ENCODE measurements at regions not wholly inside any gene's neighbourhood (a gene's known extent, or its start where the extent isn't known, plus 50 kb on each side); places are given as distances from the start of the nearest gene placed in this dataset.

DNA sequence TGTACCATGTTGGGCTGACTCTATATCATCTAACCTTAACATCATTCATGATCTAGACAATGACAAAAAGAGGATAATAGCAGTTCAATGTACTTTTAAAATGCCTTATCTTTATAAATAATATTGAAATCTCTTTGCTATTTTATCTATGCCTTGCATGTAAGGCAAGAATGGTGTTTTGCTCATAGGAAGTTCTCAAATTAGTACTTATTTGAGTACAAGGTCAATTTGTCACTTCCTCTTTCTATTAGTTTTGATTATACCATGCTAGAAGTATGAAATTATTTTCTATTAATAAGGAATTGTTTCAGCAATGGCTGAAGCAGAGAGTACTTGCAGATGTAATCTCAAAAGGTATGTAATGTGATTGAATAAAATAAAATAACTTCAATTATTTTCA, 1285.4 kb upstream of the TENM4 start:
- intact Hi-C loops (cut with micrococcal nuclease) (no loop called here), dilution Hi-C loops (cut with HindIII; ENCODE audit: low sequenced_read_pairs, unreplicated experiment) (no loop called here), in situ Hi-C loops (cut with MboI; ENCODE audit: low sequenced_read_pairs) (no loop called here)
- H2BK20ac ChIP-seq (ENCODE audit: low read depth, low read length) = no peak overlapping the region
- H4K8ac ChIP-seq (ENCODE audit: low read depth in 2 of 2, low read length in 2 of 2) = no peak overlapping the region
- ChIA-PET CTCF (no interaction called here), POLR2A (ENCODE audit: unreplicated experiment) (no interaction called here)
- H3K14ac ChIP-seq (replicated peaks; ENCODE audit: low read depth, low read length) = no peak overlapping the region
- H2AFZ ChIP-seq (replicated peaks; ENCODE audit: low read length, poor library complexity) = no peak overlapping the region
- H3K4ac ChIP-seq (ENCODE audit: low read depth, low read length) = no peak overlapping the region
- BruUV-seq (replicated peaks) = no TSS peak
- no peaks in the 10 kb centered on the region for H3K9me3 ChIP-seq (ENCODE audit: control insufficient read depth, insufficient read depth, low read length)
- H3K79me1 ChIP-seq (ENCODE audit: low read depth in 1 of 2, low read length in 2 of 2) = no peaks in the 10 kb centered on the region
- no peak overlapping the region for H3K4me3 ChIP-seq (ENCODE audit: insufficient read depth, low read depth, low read length)
- H4K20me1 ChIP-seq (ENCODE audit: insufficient read depth, low read length) = no peaks in the 10 kb centered on the region
- H2BK15ac ChIP-seq (ENCODE audit: low read depth, low read length) = no peak overlapping the region
- H3K27me3 ChIP-seq (ENCODE audit: control insufficient read depth, insufficient read depth, low read length) = no peaks in the 10 kb centered on the region
- no peak overlapping the region for H4K91ac ChIP-seq (ENCODE audit: insufficient read depth, low read depth, low read length)
- H2AK5ac ChIP-seq (ENCODE audit: low read depth, low read length) = no peak overlapping the region
- H3K27ac ChIP-seq (ENCODE audit: insufficient read depth, low read length) = no peak overlapping the region
- H3K56ac ChIP-seq (ENCODE audit: extremely low read depth, insufficient read depth, low read length) = no peak overlapping the region
- no peak overlapping the region for H3K4me2 ChIP-seq (ENCODE audit: low read depth, low read length)
- H3K36me3 ChIP-seq (ENCODE audit: control insufficient read depth, insufficient read depth, low read length) = no peaks in the 10 kb centered on the region
- TF ChIP-seq RCOR1 (IDR thresholded peaks at IDR 0.05; ENCODE audit: insufficient replicate concordance, low read length) (no peak), CHD1 (IDR thresholded peaks at IDR 0.05; ENCODE audit: low read depth, low read length) (no peak), MAZ (IDR thresholded peaks at IDR 0.05; ENCODE audit: borderline replicate concordance, low read depth, low read length) (no peak), RAD21 (IDR thresholded peaks at IDR 0.05; ENCODE audit: low read length) (no peak), CEBPB (IDR thresholded peaks at IDR 0.05; ENCODE audit: low read depth, low read length) (no peak), RFX5 (IDR thresholded peaks at IDR 0.05; ENCODE audit: low read depth, low read length) (no peak), FOS (IDR thresholded peaks at IDR 0.05; ENCODE audit: low read depth, low read length) (no peak), MAFK (IDR thresholded peaks at IDR 0.05; ENCODE audit: low read depth, low read length) (no peak), NFE2L2 (IDR thresholded peaks at IDR 0.05; ENCODE audit: low read depth, low read length) (no peak), BHLHE40 (IDR thresholded peaks at IDR 0.05; ENCODE audit: low read depth, low read length) (no peak), SMC3 (IDR thresholded peaks at IDR 0.05; ENCODE audit: low read depth, low read length) (no peak), POLR2A (IDR thresholded peaks at IDR 0.05; ENCODE audit: low read depth, low read length) (no peak), MXI1 (IDR thresholded peaks at IDR 0.05; ENCODE audit: borderline replicate concordance, low read depth, low read length) (no peak)
- TF ChIP-seq, protein P1, sequence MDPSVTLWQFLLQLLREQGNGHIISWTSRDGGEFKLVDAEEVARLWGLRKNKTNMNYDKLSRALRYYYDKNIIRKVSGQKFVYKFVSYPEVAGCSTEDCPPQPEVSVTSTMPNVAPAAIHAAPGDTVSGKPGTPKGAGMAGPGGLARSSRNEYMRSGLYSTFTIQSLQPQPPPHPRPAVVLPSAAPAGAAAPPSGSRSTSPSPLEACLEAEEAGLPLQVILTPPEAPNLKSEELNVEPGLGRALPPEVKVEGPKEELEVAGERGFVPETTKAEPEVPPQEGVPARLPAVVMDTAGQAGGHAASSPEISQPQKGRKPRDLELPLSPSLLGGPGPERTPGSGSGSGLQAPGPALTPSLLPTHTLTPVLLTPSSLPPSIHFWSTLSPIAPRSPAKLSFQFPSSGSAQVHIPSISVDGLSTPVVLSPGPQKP (IDR thresholded peaks at IDR 0.05; ENCODE audit: borderline replicate concordance, low read depth, low read length) = no peak
- TF ChIP-seq, protein P2, sequence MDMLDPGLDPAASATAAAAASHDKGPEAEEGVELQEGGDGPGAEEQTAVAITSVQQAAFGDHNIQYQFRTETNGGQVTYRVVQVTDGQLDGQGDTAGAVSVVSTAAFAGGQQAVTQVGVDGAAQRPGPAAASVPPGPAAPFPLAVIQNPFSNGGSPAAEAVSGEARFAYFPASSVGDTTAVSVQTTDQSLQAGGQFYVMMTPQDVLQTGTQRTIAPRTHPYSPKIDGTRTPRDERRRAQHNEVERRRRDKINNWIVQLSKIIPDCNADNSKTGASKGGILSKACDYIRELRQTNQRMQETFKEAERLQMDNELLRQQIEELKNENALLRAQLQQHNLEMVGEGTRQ (IDR thresholded peaks at IDR 0.05; ENCODE audit: low read depth, low read length) = no peak
- TF ChIP-seq, protein P3, sequence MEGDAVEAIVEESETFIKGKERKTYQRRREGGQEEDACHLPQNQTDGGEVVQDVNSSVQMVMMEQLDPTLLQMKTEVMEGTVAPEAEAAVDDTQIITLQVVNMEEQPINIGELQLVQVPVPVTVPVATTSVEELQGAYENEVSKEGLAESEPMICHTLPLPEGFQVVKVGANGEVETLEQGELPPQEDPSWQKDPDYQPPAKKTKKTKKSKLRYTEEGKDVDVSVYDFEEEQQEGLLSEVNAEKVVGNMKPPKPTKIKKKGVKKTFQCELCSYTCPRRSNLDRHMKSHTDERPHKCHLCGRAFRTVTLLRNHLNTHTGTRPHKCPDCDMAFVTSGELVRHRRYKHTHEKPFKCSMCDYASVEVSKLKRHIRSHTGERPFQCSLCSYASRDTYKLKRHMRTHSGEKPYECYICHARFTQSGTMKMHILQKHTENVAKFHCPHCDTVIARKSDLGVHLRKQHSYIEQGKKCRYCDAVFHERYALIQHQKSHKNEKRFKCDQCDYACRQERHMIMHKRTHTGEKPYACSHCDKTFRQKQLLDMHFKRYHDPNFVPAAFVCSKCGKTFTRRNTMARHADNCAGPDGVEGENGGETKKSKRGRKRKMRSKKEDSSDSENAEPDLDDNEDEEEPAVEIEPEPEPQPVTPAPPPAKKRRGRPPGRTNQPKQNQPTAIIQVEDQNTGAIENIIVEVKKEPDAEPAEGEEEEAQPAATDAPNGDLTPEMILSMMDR (conservative IDR thresholded peaks at IDR 0.05; ENCODE audit: low read depth, low read length) = no peak
- H2BK120ac ChIP-seq (ENCODE audit: low read depth, low read length) = no peak overlapping the region
- no peak overlapping the region for H3K18ac ChIP-seq (ENCODE audit: low read depth, low read length)
- no peaks in the 10 kb centered on the region for H3K4me1 ChIP-seq (ENCODE audit: control insufficient read depth, insufficient read depth, low read length)
- H2AK9ac ChIP-seq (replicated peaks; ENCODE audit: low read depth, low read length, poor library complexity) = no peak overlapping the region
- H3K9ac ChIP-seq (ENCODE audit: low read depth, low read length) = no peak overlapping the region
- no peak overlapping the region for H3K23ac ChIP-seq (ENCODE audit: low read depth, low read length)
- H2BK5ac ChIP-seq (ENCODE audit: low read depth, low read length, poor library complexity, severe bottlenecking) = no peak overlapping the region
- no peak for ATAC-seq (ENCODE audit: low read depth)
- H3K9me1 ChIP-seq (ENCODE audit: insufficient read depth, low read length) = no peaks in the 10 kb centered on the region
- no peak overlapping the region for H4K5ac ChIP-seq (ENCODE audit: low read depth, low read length)
- DNase-seq = no peak
